A673 (cell line): ENCODE measurements at regions not wholly inside any gene's neighbourhood (a gene's known extent, or its start where the extent isn't known, plus 50 kb on each side); places are given as distances from the start of the nearest gene placed in this dataset.

Source experiments
- BruUV-seq: library from RNA; stranded (reverse); fragments of 400-500 nt; replicated peaks from 2 replicates; lab custom pipeline; 2021; lab: Mats Ljungman, UMichigan
- CTCF ChIA-PET: fragments of 300-600 bp; sonication (Branson Sonifier 250); formaldehyde crosslinking; loops from one replicate; lab custom pipeline; 2022; ENCODE audit warnings: antibody characterized with exemption; lab: Charles Lee
- POLR2A ChIA-PET: fragments of 300-600 bp; sonication (Branson Sonifier 250); formaldehyde crosslinking; loops from one replicate; lab custom pipeline; 2022; ENCODE audit warnings: antibody characterized with exemption; ENCODE audit not compliant: low non-redundant PET; lab: Charles Lee
- DNase-seq: peaks from one replicate; pipeline ENCODE4 v3.0.0-alpha.2; 2015; ENCODE audit warnings: low spot score
- H3K27ac ChIP-seq: fragments of 200-600 bp; sonication (generic); 2 replicates; pipeline ENCODE4 v1.5.1; 2016; ENCODE audit warnings: mixed run types, low read depth, mild to moderate bottlenecking, mixed read lengths, antibody characterized with exemption, low read length; ENCODE audit not compliant: poor library complexity, severe bottlenecking
- H3K27me3 ChIP-seq: fragments of 200-600 bp; sonication (generic); replicated peaks from 2 replicates; pipeline ENCODE4 v1.6.1; 2017; ENCODE audit warnings: mixed run types, low read depth, mild to moderate bottlenecking, mixed read lengths, antibody characterized with exemption, low read length; ENCODE audit not compliant: insufficient read depth, poor library complexity
- H3K36me3 ChIP-seq: fragments of 200-600 bp; sonication (generic); 2 replicates; pipeline ENCODE4 v1.6.1; 2016; ENCODE audit warnings: mixed run types, mild to moderate bottlenecking, mixed read lengths, antibody characterized with exemption, low read length; ENCODE audit not compliant: insufficient read depth, poor library complexity, severe bottlenecking
- H3K4me1 ChIP-seq: fragments of 200-600 bp; sonication (generic); 2 replicates; pipeline ENCODE4 v1.6.1; 2017; ENCODE audit warnings: mixed run types, mild to moderate bottlenecking, mixed read lengths, antibody characterized with exemption, low read length; ENCODE audit not compliant: insufficient read depth, poor library complexity, severe bottlenecking
- H3K4me3 ChIP-seq: fragments of 200-600 bp; sonication (generic); 2 replicates; pipeline ENCODE4 v1.5.1; 2016; ENCODE audit warnings: low read depth, mixed run types, mild to moderate bottlenecking, mixed read lengths, low read length; ENCODE audit not compliant: poor library complexity, severe bottlenecking
- H3K9me3 ChIP-seq: fragments of 200-600 bp; sonication (generic); 2 replicates; pipeline ENCODE4 v1.6.1; 2016; ENCODE audit warnings: mixed run types, low read depth, mild to moderate bottlenecking, mixed read lengths, antibody characterized with exemption, low read length; ENCODE audit not compliant: poor library complexity, severe bottlenecking
- CTCF ChIP-seq: fragments of 300-800, 200-600 bp; sonication (generic); conservative IDR thresholded peaks from 2 replicates; pipeline ENCODE4 v1.5.1; 2017; ENCODE audit warnings: low read depth, mild to moderate bottlenecking, antibody characterized with exemption, low read length, moderate library complexity, mixed read lengths
- EZH2 ChIP-seq: fragments of 200-600 bp; sonication (generic); IDR thresholded peaks from 2 replicates; pipeline ENCODE4 v1.6.1; 2017; ENCODE audit warnings: borderline replicate concordance, low read depth, mild to moderate bottlenecking, mixed read lengths, antibody characterized with exemption, low read length; ENCODE audit not compliant: poor library complexity, severe bottlenecking
- intact Hi-C: fragments of 100-400 bp; cut with micrococcal nuclease; formaldehyde crosslinking; loops from one replicate; pipeline ENCODE4 v1.10.0; 2022; ENCODE audit not compliant: unreplicated experiment

- DNase-seq, result no peak
- no TSS peak for BruUV-seq
- CTCF ChIA-PET, result no interaction called here
- H3K36me3 ChIP-seq, result no peaks in the 10 kb centered on the region
- H3K4me3 ChIP-seq, result no peak overlapping the region
- intact Hi-C loops, result no loop called here
- H3K27me3 ChIP-seq, result peaks cover 54% of the 10 kb centered on the region
- TF ChIP-seq CTCF (no peak), EZH2 (no peak)
- H3K4me1 ChIP-seq, result no peaks in the 10 kb centered on the region
- no peak overlapping the region for H3K27ac ChIP-seq
- POLR2A ChIA-PET, result no interaction called here
- H3K9me3 ChIP-seq, result no peaks in the 10 kb centered on the region
Observed at GRCh38 chr16:5361322-5361721, 263.7 kb upstream of the EEF2KMT start.

GRCh38 chr16:5354645-5355044, 257.1 kb upstream of the EEF2KMT start:
- Histone ChIP-seq H3K9me3 (no peaks in the 10 kb centered on the region), H3K36me3 (no peaks in the 10 kb centered on the region), H3K27me3 (peaks cover 26% of the 10 kb centered on the region), H3K4me3 (no peak overlapping the region), H3K27ac (no peak overlapping the region), H3K4me1 (no peaks in the 10 kb centered on the region)
- ChIA-PET CTCF (no interaction called here), POLR2A (no interaction called here)
- DNase-seq, result no peak
- TF ChIP-seq EZH2 (no peak), CTCF (no peak)
- no TSS peak for BruUV-seq
- intact Hi-C loops, result no loop called here

- ChIA-PET POLR2A (no interaction called here), CTCF (no interaction called here)
- H3K36me3 ChIP-seq, result no peaks in the 10 kb centered on the region
- no peak overlapping the region for H3K27ac ChIP-seq
- no peak overlapping the region for H3K4me3 ChIP-seq
- no peaks in the 10 kb centered on the region for H3K4me1 ChIP-seq
- TF ChIP-seq CTCF (no peak), EZH2 (no peak)
- DNase-seq, result peak; percentile 6
- H3K27me3 ChIP-seq, result peaks cover 16% of the 10 kb centered on the region
- H3K9me3 ChIP-seq, result no peaks in the 10 kb centered on the region
- intact Hi-C loops, result no loop called here
- no TSS peak for BruUV-seq
Observed at GRCh38 chr16:5349670-5350517, 252.3 kb upstream of the EEF2KMT start.
